OCI-LY1 (cell line): ENCODE measurements at regions not wholly inside any gene's neighbourhood (a gene's known extent, or its start where the extent isn't known, plus 50 kb on each side); places are given as distances from the start of the nearest gene placed in this dataset.

Experiments
- CTCF ChIP-seq: fragments of 200-600 bp; sonication (generic), shearing (Covaris generic); IDR thresholded peaks from 2 replicates; pipeline ENCODE4 v1.5.1; 2017; ENCODE audit warnings: mild to moderate bottlenecking, antibody characterized with exemption, low read length, moderate library complexity, mixed read lengths
- EZH2 ChIP-seq: fragments of 200-600 bp; sonication (generic), shearing (Covaris generic); IDR thresholded peaks from 2 replicates; pipeline ENCODE4 v1.8.0; 2017; ENCODE audit warnings: borderline replicate concordance, mixed run types, mild to moderate bottlenecking, antibody characterized with exemption, low read length, moderate library complexity, mixed read lengths

- TF ChIP-seq CTCF = no peak
- TF ChIP-seq EZH2 = no peak
These were observed 59.1 kb upstream of the ALDH1A1 start for GRCh38 chr9:73011956-73012355.
